ENCODE measurements at regions not wholly inside any gene's neighbourhood (a gene's known extent, or its start where the extent isn't known, plus 50 kb on each side); places are given as distances from the start of the nearest gene placed in this dataset.

GRCh38 chr3:99163314-99163713, 261.8 kb upstream of the DCBLD2 start:
- H3K9me3 ChIP-seq (ENCODE audit: low read depth, low read length) = peaks cover 10% of the 10 kb centered on the region
- H4K20me1 ChIP-seq (ENCODE audit: insufficient read depth, low read length) = no peaks in the 10 kb centered on the region
- TF ChIP-seq CTCF (IDR thresholded peaks at IDR 0.05; ENCODE audit: extremely low read depth, low read depth, low read length) = no peak
- DNase-seq (ENCODE audit: insufficient read length, low spot score, missing footprints) = no peak
- H3K27ac ChIP-seq (ENCODE audit: low read depth, low read length) = no peak overlapping the region
- no peaks in the 10 kb centered on the region for H3K79me2 ChIP-seq (ENCODE audit: insufficient read depth, low read length)
- H3K4me3 ChIP-seq (ENCODE audit: insufficient read depth, low read length) = no peak overlapping the region
- no peaks in the 10 kb centered on the region for H3K36me3 ChIP-seq (ENCODE audit: insufficient read depth, low read length)
- H3K4me2 ChIP-seq (ENCODE audit: insufficient read depth, low read length) = no peak overlapping the region
- H2AFZ ChIP-seq (ENCODE audit: low read length) = no peak overlapping the region
- H3K27me3 ChIP-seq (ENCODE audit: insufficient read depth, low read length) = no peaks in the 10 kb centered on the region
- no peaks in the 10 kb centered on the region for H3K4me1 ChIP-seq (ENCODE audit: insufficient read depth, low read length)

DNA sequence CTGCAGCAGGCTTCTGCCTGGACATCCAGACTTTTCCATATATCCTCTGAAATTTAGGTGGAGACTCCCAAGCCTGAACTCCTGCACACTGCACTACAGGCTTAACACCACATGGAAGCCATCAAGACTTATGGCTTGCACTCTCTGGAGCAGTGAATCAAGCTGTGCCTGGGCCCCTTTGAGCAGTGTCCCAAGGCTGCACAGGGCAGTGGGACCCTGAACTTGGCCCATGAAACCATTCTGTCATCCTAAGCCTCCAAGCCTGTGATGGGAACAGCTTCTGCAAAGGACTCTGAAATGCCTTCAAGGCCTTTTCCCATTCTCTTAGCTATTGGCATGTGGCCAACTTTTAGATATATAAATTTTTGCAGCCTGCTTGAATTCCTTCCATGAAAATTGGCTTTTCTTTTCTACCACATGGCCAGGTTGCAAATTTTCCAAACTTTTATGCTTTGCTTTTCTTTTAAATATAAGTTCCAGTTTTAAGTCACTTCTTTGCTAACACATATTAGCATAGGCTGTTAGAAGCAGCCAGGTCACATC, 257.8 kb upstream of the DCBLD2 start:
- Histone ChIP-seq H3K27ac (ENCODE audit: low read depth, low read length) (no peak overlapping the region), H3K9me3 (ENCODE audit: low read depth, low read length) (peaks cover 10% of the 10 kb centered on the region), H3K79me2 (ENCODE audit: insufficient read depth, low read length) (no peaks in the 10 kb centered on the region), H3K4me2 (ENCODE audit: insufficient read depth, low read length) (no peak overlapping the region), H2AFZ (ENCODE audit: low read length) (no peak overlapping the region), H3K4me3 (ENCODE audit: insufficient read depth, low read length) (no peak overlapping the region), H3K27me3 (ENCODE audit: insufficient read depth, low read length) (no peaks in the 10 kb centered on the region), H3K36me3 (ENCODE audit: insufficient read depth, low read length) (no peaks in the 10 kb centered on the region), H3K4me1 (ENCODE audit: insufficient read depth, low read length) (no peaks in the 10 kb centered on the region), H4K20me1 (ENCODE audit: insufficient read depth, low read length) (no peaks in the 10 kb centered on the region)
- no peak for DNase-seq (ENCODE audit: insufficient read length, low spot score, missing footprints)
- TF ChIP-seq CTCF (IDR thresholded peaks at IDR 0.05; ENCODE audit: extremely low read depth, low read depth, low read length) = no peak

DNA sequence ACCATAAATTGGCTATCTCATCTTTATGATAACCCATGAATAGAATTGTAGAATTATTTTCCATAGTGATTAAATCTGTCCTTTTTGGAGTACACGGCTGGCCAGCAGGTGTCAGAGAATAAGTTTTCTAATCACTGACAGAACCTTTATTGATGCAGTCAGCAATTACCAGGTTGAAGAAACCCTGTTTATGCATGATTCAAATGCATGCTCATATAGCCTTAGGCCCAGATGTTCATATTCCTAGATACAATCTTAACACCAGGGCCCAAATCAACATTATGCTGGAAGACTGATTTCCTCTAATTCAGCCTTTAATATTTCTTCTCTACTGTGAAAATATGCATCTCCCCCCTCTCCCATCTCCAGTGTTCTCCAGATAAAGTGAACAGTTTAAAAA, 243.5 kb upstream of the DCBLD2 start:
- Histone ChIP-seq H3K27me3 (ENCODE audit: insufficient read depth, low read length) (no peaks in the 10 kb centered on the region), H3K4me3 (ENCODE audit: insufficient read depth, low read length) (no peak overlapping the region), H3K27ac (ENCODE audit: low read depth, low read length) (no peak overlapping the region), H3K4me2 (ENCODE audit: insufficient read depth, low read length) (no peak overlapping the region), H3K79me2 (ENCODE audit: insufficient read depth, low read length) (no peaks in the 10 kb centered on the region), H2AFZ (ENCODE audit: low read length) (no peak overlapping the region), H3K9me3 (ENCODE audit: low read depth, low read length) (no peaks in the 10 kb centered on the region), H3K36me3 (ENCODE audit: insufficient read depth, low read length) (no peaks in the 10 kb centered on the region), H3K4me1 (ENCODE audit: insufficient read depth, low read length) (no peaks in the 10 kb centered on the region), H4K20me1 (ENCODE audit: insufficient read depth, low read length) (no peaks in the 10 kb centered on the region)
- no peak for DNase-seq (ENCODE audit: insufficient read length, low spot score, missing footprints)
- TF ChIP-seq CTCF (IDR thresholded peaks at IDR 0.05; ENCODE audit: extremely low read depth, low read depth, low read length) = no peak

DNA sequence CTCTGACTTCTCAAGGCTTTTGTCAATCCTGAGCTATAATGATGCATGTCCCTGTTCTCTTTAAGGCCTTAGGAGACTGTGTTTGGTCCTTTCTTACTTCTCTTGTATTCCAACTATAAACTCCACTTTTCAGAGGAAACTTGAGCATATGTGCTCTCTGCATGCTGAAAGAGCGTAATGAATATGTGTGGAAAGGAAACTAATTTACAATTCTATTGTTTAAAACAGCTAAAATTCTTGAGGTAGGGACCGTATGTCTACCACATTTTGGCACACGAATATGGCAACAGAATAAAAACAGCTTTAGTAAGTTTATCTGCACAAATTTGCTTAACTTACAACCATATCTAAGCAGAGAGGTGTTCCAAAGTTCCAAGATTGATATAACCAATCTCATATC, 242.0 kb upstream of the DCBLD2 start:
- no peaks in the 10 kb centered on the region for H3K27me3 ChIP-seq (ENCODE audit: insufficient read depth, low read length)
- H3K36me3 ChIP-seq (ENCODE audit: insufficient read depth, low read length) = no peaks in the 10 kb centered on the region
- no peaks in the 10 kb centered on the region for H3K79me2 ChIP-seq (ENCODE audit: insufficient read depth, low read length)
- no peak overlapping the region for H3K4me3 ChIP-seq (ENCODE audit: insufficient read depth, low read length)
- no peaks in the 10 kb centered on the region for H3K4me1 ChIP-seq (ENCODE audit: insufficient read depth, low read length)
- no peak for TF ChIP-seq CTCF (IDR thresholded peaks at IDR 0.05; ENCODE audit: extremely low read depth, low read depth, low read length)
- no peaks in the 10 kb centered on the region for H4K20me1 ChIP-seq (ENCODE audit: insufficient read depth, low read length)
- H3K27ac ChIP-seq (ENCODE audit: low read depth, low read length) = no peak overlapping the region
- no peak overlapping the region for H3K4me2 ChIP-seq (ENCODE audit: insufficient read depth, low read length)
- no peak for DNase-seq (ENCODE audit: insufficient read length, low spot score, missing footprints)
- no peak overlapping the region for H2AFZ ChIP-seq (ENCODE audit: low read length)
- no peaks in the 10 kb centered on the region for H3K9me3 ChIP-seq (ENCODE audit: low read depth, low read length)

All from osteoblast (primary cell).